Brain microvascular endothelial cell (primary cell): ENCODE measurements at regions not wholly inside any gene's neighbourhood (a gene's known extent, or its start where the extent isn't known, plus 50 kb on each side); places are given as distances from the start of the nearest gene placed in this dataset.

Experiments used
- DNase-seq: peaks from one replicate; pipeline ENCODE4 v3.0.0-alpha.2; 2020
- H3K27ac ChIP-seq: fragments of 250-450 bp; sonication (Bioruptor Pico); 2 replicates; pipeline ENCODE4 v1.5.1; 2020; ENCODE audit warnings: mild to moderate bottlenecking, moderate library complexity
- H3K27me3 ChIP-seq: fragments of 250-450 bp; sonication (Bioruptor Pico); replicated peaks from 2 replicates; pipeline ENCODE4 v1.5.1; 2020; ENCODE audit warnings: mild to moderate bottlenecking
- H3K36me3 ChIP-seq: fragments of 250-450 bp; sonication (Bioruptor Pico); replicated peaks from 2 replicates; pipeline ENCODE4 v1.5.1; 2020; ENCODE audit warnings: mild to moderate bottlenecking
- H3K4me3 ChIP-seq: 2 replicates; pipeline ENCODE4 v1.5.1; 2011; ENCODE audit warnings: low read depth, mild to moderate bottlenecking, control low read depth, low read length, moderate library complexity
- in situ Hi-C: cut with HindIII; loops from 2 replicates; pipeline ENCODE4 v1.10.0; 2017; ENCODE audit warnings: low sequenced_read_pairs, low pct_ligation_motif_present
- TF ChIP-seq, protein P1 (sequence below): IDR thresholded peaks from 2 replicates; pipeline ENCODE4 v1.5.1; 2011; ENCODE audit warnings: low read depth, mild to moderate bottlenecking, moderate library complexity, low read length, control low read depth, inconsistent platforms; ENCODE audit errors: missing control alignments

DNA sequence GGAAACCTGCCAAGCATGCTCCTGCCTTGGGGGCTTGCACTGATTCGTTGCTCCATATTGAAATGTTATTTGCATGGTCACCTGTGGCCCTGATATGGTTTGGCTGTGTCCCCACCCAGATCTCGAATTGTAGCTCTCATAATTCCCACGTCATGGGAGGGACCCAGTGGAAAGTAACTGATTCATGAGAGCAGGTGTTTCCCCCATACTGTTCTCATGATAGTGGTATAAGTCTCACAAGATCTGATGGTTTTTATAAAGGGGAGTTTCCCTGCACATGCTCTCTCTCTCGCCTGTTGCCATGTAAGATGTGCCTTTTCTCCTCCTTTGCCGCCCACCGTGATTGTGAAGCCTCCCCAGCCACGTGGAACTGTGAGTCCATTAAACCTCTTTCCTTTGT, 402.4 kb downstream of the ETS1 start:
- TF ChIP-seq, protein P1, sequence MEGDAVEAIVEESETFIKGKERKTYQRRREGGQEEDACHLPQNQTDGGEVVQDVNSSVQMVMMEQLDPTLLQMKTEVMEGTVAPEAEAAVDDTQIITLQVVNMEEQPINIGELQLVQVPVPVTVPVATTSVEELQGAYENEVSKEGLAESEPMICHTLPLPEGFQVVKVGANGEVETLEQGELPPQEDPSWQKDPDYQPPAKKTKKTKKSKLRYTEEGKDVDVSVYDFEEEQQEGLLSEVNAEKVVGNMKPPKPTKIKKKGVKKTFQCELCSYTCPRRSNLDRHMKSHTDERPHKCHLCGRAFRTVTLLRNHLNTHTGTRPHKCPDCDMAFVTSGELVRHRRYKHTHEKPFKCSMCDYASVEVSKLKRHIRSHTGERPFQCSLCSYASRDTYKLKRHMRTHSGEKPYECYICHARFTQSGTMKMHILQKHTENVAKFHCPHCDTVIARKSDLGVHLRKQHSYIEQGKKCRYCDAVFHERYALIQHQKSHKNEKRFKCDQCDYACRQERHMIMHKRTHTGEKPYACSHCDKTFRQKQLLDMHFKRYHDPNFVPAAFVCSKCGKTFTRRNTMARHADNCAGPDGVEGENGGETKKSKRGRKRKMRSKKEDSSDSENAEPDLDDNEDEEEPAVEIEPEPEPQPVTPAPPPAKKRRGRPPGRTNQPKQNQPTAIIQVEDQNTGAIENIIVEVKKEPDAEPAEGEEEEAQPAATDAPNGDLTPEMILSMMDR = no peak
- in situ Hi-C loops = no loop called here
- Histone ChIP-seq H3K27me3 (no peaks in the 10 kb centered on the region), H3K27ac (no peak overlapping the region), H3K4me3 (no peak overlapping the region), H3K36me3 (no peaks in the 10 kb centered on the region)
- no peak for DNase-seq

DNA sequence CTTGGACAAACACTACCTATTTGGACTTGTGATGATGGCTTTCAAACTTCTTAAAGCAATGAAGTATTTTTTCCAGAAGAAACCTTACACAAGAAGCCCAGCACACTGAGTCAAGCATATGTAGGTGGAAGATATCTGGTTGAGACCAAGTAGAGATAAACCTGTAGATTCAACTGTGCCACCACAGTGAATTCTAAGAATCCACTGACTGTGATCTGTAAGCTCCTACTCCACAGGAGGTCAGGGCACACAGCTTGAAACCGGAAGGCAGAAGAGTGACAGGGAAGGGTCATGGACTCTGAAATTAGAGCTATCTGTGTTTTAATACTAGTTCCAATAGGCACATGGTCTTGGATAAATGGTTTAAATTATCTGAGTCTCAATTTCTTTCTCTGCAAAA, 404.5 kb downstream of the ETS1 start:
- peak; percentile 36 for DNase-seq
- H3K4me3 ChIP-seq = no peak overlapping the region
- no peaks in the 10 kb centered on the region for H3K36me3 ChIP-seq
- in situ Hi-C loops = no loop called here
- H3K27me3 ChIP-seq = no peaks in the 10 kb centered on the region
- TF ChIP-seq, protein P1 = no peak
- no peak overlapping the region for H3K27ac ChIP-seq

GRCh38 chr11:128181984-128182383, 405.4 kb downstream of the ETS1 start:
- H3K36me3 ChIP-seq = no peaks in the 10 kb centered on the region
- TF ChIP-seq, protein P1 = no peak
- H3K27ac ChIP-seq = no peak overlapping the region
- in situ Hi-C loops = no loop called here
- no peak overlapping the region for H3K4me3 ChIP-seq
- H3K27me3 ChIP-seq = no peaks in the 10 kb centered on the region
- DNase-seq = no peak

GRCh38 chr11:128181088-128181480, 406.3 kb downstream of the ETS1 start:
- TF ChIP-seq, protein P1 = no peak
- Histone ChIP-seq H3K36me3 (no peaks in the 10 kb centered on the region), H3K27me3 (no peaks in the 10 kb centered on the region), H3K27ac (peak overlapping the region; percentile 83), H3K4me3 (no peak overlapping the region)
- in situ Hi-C loops = no loop called here
- DNase-seq = peak; percentile 56

DNA sequence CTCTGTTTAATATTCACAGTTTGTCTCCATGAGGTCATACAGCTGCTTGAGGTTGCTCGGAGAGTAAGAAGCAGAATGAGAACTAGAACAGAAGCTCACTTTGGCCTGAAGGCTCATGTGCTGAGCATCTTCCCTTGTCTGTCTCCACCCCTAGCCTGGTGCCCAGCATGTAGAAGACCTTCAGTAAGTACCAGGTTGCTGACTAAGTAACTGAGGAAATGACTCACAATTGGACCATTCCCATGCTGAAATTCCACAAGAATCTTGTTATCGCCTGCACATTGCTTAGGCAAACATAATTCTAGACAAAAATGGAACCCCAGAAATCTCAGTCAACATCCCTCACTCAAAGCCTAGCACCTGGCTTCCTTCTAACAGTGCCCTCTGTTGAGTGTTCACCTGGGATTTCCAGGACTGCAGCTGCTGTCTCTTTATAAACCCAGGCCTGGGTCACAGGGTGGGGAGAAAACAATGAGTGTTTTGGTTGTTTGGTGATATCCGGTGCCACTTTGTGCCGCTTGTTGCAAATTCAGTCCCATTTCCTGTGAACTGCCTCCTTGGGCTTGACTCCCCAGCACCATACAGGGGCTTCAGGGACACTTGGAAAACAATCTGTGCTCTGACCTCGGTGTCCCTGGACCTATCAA, 406.8 kb downstream of the ETS1 start:
- TF ChIP-seq, protein P1 = no peak
- no peaks in the 10 kb centered on the region for H3K36me3 ChIP-seq
- in situ Hi-C loops = no loop called here
- H3K4me3 ChIP-seq = no peak overlapping the region
- no peaks in the 10 kb centered on the region for H3K27me3 ChIP-seq
- peak; percentile 89 for DNase-seq
- peak overlapping the region; percentile 83 for H3K27ac ChIP-seq

- Histone ChIP-seq H3K36me3 (no peaks in the 10 kb centered on the region), H3K27ac (no peak overlapping the region), H3K4me3 (no peak overlapping the region), H3K27me3 (no peaks in the 10 kb centered on the region)
- no peak for DNase-seq
- TF ChIP-seq, protein P1 = no peak
- in situ Hi-C loops = loop anchor here (5.0 kb wide), 1 partner anchor 453 kb away; no protein-coding TSS in a partner anchor
Measured at GRCh38 chr11:128179512-128179911, 407.8 kb downstream of the ETS1 start.
